Peyer's patch (tissue), 4 donors: ENCODE measurements at regions not wholly inside any gene's neighbourhood (a gene's known extent, or its start where the extent isn't known, plus 50 kb on each side); places are given as distances from the start of the nearest gene placed in this dataset.

Experiments
- CTCF ChIP-seq, 6 experiments: fragments of 450-650 bp in 4 of 6; fragments of 200-600 bp in 2 of 6; sonication (generic) in 1 of 6; IDR thresholded peaks; one replicate each; pipeline ENCODE4 v1.5.1; 2017 to 2019; ENCODE audit warnings: antibody characterized with exemption in 6 of 6, mild to moderate bottlenecking in 3 of 6, moderate library complexity in 1 of 6
- POLR2A ChIP-seq, 2 donors: fragments of 450-650 bp; IDR thresholded peaks; one replicate each; pipeline ENCODE4 v1.5.1; 2017; ENCODE audit warnings: antibody characterized with exemption in 2 of 2, mild to moderate bottlenecking in 2 of 2, moderate library complexity in 2 of 2

GRCh38 chr12:45612044-45612794 lies 117.3 kb upstream of the ARID2 start:
- TF ChIP-seq CTCF (IDR thresholded peaks at IDR 0.05) = no peak
- TF ChIP-seq POLR2A (IDR thresholded peaks at IDR 0.05) = no peak
